Nephron progenitor cell (in vitro differentiated cells): ENCODE measurements at regions not wholly inside any gene's neighbourhood (a gene's known extent, or its start where the extent isn't known, plus 50 kb on each side); places are given as distances from the start of the nearest gene placed in this dataset.

Experiments used
- DNase-seq: peaks from one replicate; pipeline ENCODE4 v3.0.0; 2021
- H3K27ac Mint-ChIP-seq: 2 replicates; pipeline ENCODE4 v1.8.0; 2021; ENCODE audit warnings: mild to moderate bottlenecking, moderate library complexity, mixed read lengths
- H3K27me3 Mint-ChIP-seq: 2 replicates; pipeline ENCODE4 v1.8.0; 2021; ENCODE audit warnings: mild to moderate bottlenecking, low read depth, mixed read lengths; ENCODE audit not compliant: poor library complexity
- H3K36me3 Mint-ChIP-seq: 2 replicates; pipeline ENCODE4 v1.8.0; 2021; ENCODE audit warnings: low read depth, mixed read lengths
- H3K4me1 Mint-ChIP-seq: 2 replicates; pipeline ENCODE4 v1.8.0; 2021; ENCODE audit warnings: mixed read lengths
- H3K4me3 Mint-ChIP-seq: 2 replicates; pipeline ENCODE4 v1.8.0; 2021; ENCODE audit warnings: mild to moderate bottlenecking, moderate library complexity, mixed read lengths
- H3K9me3 Mint-ChIP-seq: 2 replicates; pipeline ENCODE4 v1.8.0; 2021; ENCODE audit warnings: mild to moderate bottlenecking, moderate library complexity, mixed read lengths
- CTCF ChIP-seq: fragments of 200-600 bp; sonication (generic); IDR thresholded peaks from 2 replicates; pipeline ENCODE4 v1.5.0; 2021; ENCODE audit warnings: antibody characterized with exemption

- Mint-ChIP-seq H3K27ac (no peak overlapping the region), H3K27me3 (no peaks in the 10 kb centered on the region), H3K4me3 (no peak overlapping the region), H3K36me3 (no peaks in the 10 kb centered on the region), H3K9me3 (peaks cover 13% of the 10 kb centered on the region), H3K4me1 (no peaks in the 10 kb centered on the region)
- no peak for TF ChIP-seq CTCF
- no peak for DNase-seq
Observed at GRCh38 chr5:12384005-12384404, 479.8 kb upstream of the CTNND2 start.

GRCh38 chr5:12367973-12368372 lies 463.7 kb upstream of the CTNND2 start:
- H3K9me3 Mint-ChIP-seq, result peaks cover 2% of the 10 kb centered on the region
- TF ChIP-seq CTCF, result no peak

GRCh38 chr5:12360218-12360617 lies 456.0 kb upstream of the CTNND2 start:
- no peaks in the 10 kb centered on the region for H3K27me3 Mint-ChIP-seq
- TF ChIP-seq CTCF, result no peak
- no peak overlapping the region for H3K4me3 Mint-ChIP-seq
- no peaks in the 10 kb centered on the region for H3K36me3 Mint-ChIP-seq
- no peak for DNase-seq
- peaks cover 7% of the 10 kb centered on the region for H3K9me3 Mint-ChIP-seq
- H3K4me1 Mint-ChIP-seq, result no peaks in the 10 kb centered on the region
- H3K27ac Mint-ChIP-seq, result no peak overlapping the region

More at GRCh38 chr5:12367973-12368372, 463.7 kb upstream of the CTNND2 start:
- H3K27ac Mint-ChIP-seq, result no peak overlapping the region
- DNase-seq, result no peak
- H3K4me1 Mint-ChIP-seq, result no peaks in the 10 kb centered on the region
- H3K4me3 Mint-ChIP-seq, result no peak overlapping the region
- no peaks in the 10 kb centered on the region for H3K27me3 Mint-ChIP-seq
- H3K36me3 Mint-ChIP-seq, result no peaks in the 10 kb centered on the region

- H3K27me3 Mint-ChIP-seq, result no peaks in the 10 kb centered on the region
- no peak overlapping the region for H3K27ac Mint-ChIP-seq
- no peak overlapping the region for H3K4me3 Mint-ChIP-seq
Observed at GRCh38 chr5:12358371-12359090, 454.3 kb upstream of the CTNND2 start.

GRCh38 chr5:12357626-12358025 lies 453.4 kb upstream of the CTNND2 start:
- Mint-ChIP-seq H3K27me3 (no peaks in the 10 kb centered on the region), H3K36me3 (no peaks in the 10 kb centered on the region), H3K9me3 (peaks cover 4% of the 10 kb centered on the region), H3K4me1 (no peaks in the 10 kb centered on the region), H3K4me3 (no peak overlapping the region), H3K27ac (no peak overlapping the region)
- no peak for TF ChIP-seq CTCF
- no peak for DNase-seq

More at GRCh38 chr5:12358371-12359090, 454.3 kb upstream of the CTNND2 start:
- Mint-ChIP-seq H3K9me3 (peaks cover 7% of the 10 kb centered on the region), H3K36me3 (no peaks in the 10 kb centered on the region), H3K4me1 (no peaks in the 10 kb centered on the region)
- DNase-seq, result no peak
- TF ChIP-seq CTCF, result no peak

- Mint-ChIP-seq H3K27me3 (no peaks in the 10 kb centered on the region), H3K4me3 (no peak overlapping the region), H3K36me3 (no peaks in the 10 kb centered on the region), H3K4me1 (no peaks in the 10 kb centered on the region), H3K27ac (no peak overlapping the region), H3K9me3 (no peaks in the 10 kb centered on the region)
- TF ChIP-seq CTCF, result no peak
- DNase-seq, result no peak
Observed at GRCh38 chr5:12354686-12355085, 450.4 kb upstream of the CTNND2 start.
